ENCODE measurements at regions not wholly inside any gene's neighbourhood (a gene's known extent, or its start where the extent isn't known, plus 50 kb on each side); places are given as distances from the start of the nearest gene placed in this dataset.

- H3K36me3 ChIP-seq (ENCODE audit: insufficient read depth, low read length) = no peaks in the 10 kb centered on the region
- no peak overlapping the region for H3K9ac ChIP-seq (ENCODE audit: low read depth, low read length)
- no peaks in the 10 kb centered on the region for H4K20me1 ChIP-seq (ENCODE audit: insufficient read depth, low read length)
- no peak overlapping the region for H2AFZ ChIP-seq (ENCODE audit: low read depth, low read length)
- H3K9me3 ChIP-seq (ENCODE audit: insufficient read depth, low read length, severe bottlenecking) = no peaks in the 10 kb centered on the region
- no peak for ATAC-seq (ENCODE audit: insufficient read depth, low read depth)
- no peak for DNase-seq
- no peaks in the 10 kb centered on the region for H3K27me3 ChIP-seq (ENCODE audit: insufficient read depth, low read length, poor library complexity)
- H3K27ac ChIP-seq (ENCODE audit: low read length) = no peak overlapping the region
- no peak for TF ChIP-seq EZH2 (IDR thresholded peaks at IDR 0.05; ENCODE audit: borderline replicate concordance, low read depth, low read length, severe bottlenecking)
- no peak for TF ChIP-seq CTCF (IDR thresholded peaks at IDR 0.05; ENCODE audit: borderline replicate concordance, extremely low read depth, low read length, poor library complexity, severe bottlenecking)
- no peaks in the 10 kb centered on the region for H3K79me2 ChIP-seq (ENCODE audit: insufficient read depth, low read length)
- H3K4me2 ChIP-seq (ENCODE audit: insufficient read depth, low read length) = no peak overlapping the region
- H3K4me1 ChIP-seq (ENCODE audit: insufficient read depth, low read length) = no peaks in the 10 kb centered on the region
- H3K4me3 ChIP-seq (ENCODE audit: low read depth in 1 of 2, low read length in 2 of 2) = no peak overlapping the region
Measured at GRCh38 chr10:80769700-80770160, 232.0 kb downstream of the SH2D4B start.

DNA sequence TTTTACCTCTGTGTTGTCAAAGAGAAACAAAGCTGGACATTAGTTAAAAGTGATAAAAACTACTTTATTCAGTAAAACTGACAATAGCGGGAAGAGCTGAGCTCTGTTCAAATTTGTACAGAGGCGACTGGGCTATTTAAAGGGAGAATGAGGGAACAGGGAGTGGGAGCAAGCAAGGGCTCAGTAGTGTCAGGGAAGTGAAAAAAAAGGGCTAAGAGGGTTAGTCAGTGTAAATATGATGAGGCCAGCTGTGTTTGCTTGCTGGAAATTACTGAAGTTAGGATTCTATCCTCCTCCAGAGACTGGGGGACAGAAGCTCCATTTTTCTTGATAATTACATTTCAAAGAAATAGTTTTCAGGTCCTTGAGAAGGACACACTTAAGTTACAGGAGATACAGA, 232.5 kb downstream of the SH2D4B start:
- Histone ChIP-seq H2AFZ (ENCODE audit: low read depth, low read length) (no peak overlapping the region), H3K36me3 (ENCODE audit: insufficient read depth, low read length) (no peaks in the 10 kb centered on the region), H3K27ac (ENCODE audit: low read length) (no peak overlapping the region), H3K4me1 (ENCODE audit: insufficient read depth, low read length) (no peaks in the 10 kb centered on the region), H3K27me3 (ENCODE audit: insufficient read depth, low read length, poor library complexity) (no peaks in the 10 kb centered on the region), H3K9ac (ENCODE audit: low read depth, low read length) (no peak overlapping the region), H3K9me3 (ENCODE audit: insufficient read depth, low read length, severe bottlenecking) (no peaks in the 10 kb centered on the region), H4K20me1 (ENCODE audit: insufficient read depth, low read length) (no peaks in the 10 kb centered on the region), H3K4me2 (ENCODE audit: insufficient read depth, low read length) (no peak overlapping the region), H3K4me3 (ENCODE audit: low read depth in 1 of 2, low read length in 2 of 2) (no peak overlapping the region), H3K79me2 (ENCODE audit: insufficient read depth, low read length) (no peaks in the 10 kb centered on the region)
- no peak for DNase-seq
- TF ChIP-seq CTCF (IDR thresholded peaks at IDR 0.05; ENCODE audit: borderline replicate concordance, extremely low read depth, low read length, poor library complexity, severe bottlenecking) (no peak), EZH2 (IDR thresholded peaks at IDR 0.05; ENCODE audit: borderline replicate concordance, low read depth, low read length, severe bottlenecking) (no peak)
- ATAC-seq (ENCODE audit: insufficient read depth, low read depth) = no peak

DNA sequence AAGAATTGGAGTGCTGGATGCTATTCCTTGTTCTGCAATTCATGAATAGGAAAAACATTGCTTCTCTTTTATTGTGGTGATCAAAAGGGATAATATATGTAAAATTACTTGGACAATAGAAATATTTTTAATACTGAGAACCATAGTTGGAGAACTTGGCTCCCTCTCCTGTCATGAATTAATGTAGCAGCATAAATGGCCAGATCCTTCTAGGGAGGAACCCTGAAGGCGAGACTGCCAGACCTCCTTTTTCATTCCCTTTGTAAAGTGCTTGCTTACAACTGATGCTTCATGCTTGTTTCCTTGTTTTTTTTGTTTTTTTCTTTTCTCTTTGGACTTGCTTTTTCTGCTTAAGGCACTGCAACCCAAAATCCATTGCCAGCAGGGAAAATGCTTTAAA, 233.6 kb downstream of the SH2D4B start:
- H3K4me3 ChIP-seq (ENCODE audit: low read depth in 1 of 2, low read length in 2 of 2) = no peak overlapping the region
- no peak overlapping the region for H3K4me2 ChIP-seq (ENCODE audit: insufficient read depth, low read length)
- no peaks in the 10 kb centered on the region for H3K27me3 ChIP-seq (ENCODE audit: insufficient read depth, low read length, poor library complexity)
- DNase-seq (no peak), ATAC-seq (ENCODE audit: insufficient read depth, low read depth) (no peak)
- H3K36me3 ChIP-seq (ENCODE audit: insufficient read depth, low read length) = no peaks in the 10 kb centered on the region
- H3K4me1 ChIP-seq (ENCODE audit: insufficient read depth, low read length) = no peaks in the 10 kb centered on the region
- H4K20me1 ChIP-seq (ENCODE audit: insufficient read depth, low read length) = no peaks in the 10 kb centered on the region
- H3K9ac ChIP-seq (ENCODE audit: low read depth, low read length) = no peak overlapping the region
- no peaks in the 10 kb centered on the region for H3K79me2 ChIP-seq (ENCODE audit: insufficient read depth, low read length)
- TF ChIP-seq CTCF (IDR thresholded peaks at IDR 0.05; ENCODE audit: borderline replicate concordance, extremely low read depth, low read length, poor library complexity, severe bottlenecking) = no peak
- TF ChIP-seq EZH2 (IDR thresholded peaks at IDR 0.05; ENCODE audit: borderline replicate concordance, low read depth, low read length, severe bottlenecking) = no peak
- no peak overlapping the region for H2AFZ ChIP-seq (ENCODE audit: low read depth, low read length)
- no peaks in the 10 kb centered on the region for H3K9me3 ChIP-seq (ENCODE audit: insufficient read depth, low read length, severe bottlenecking)
- H3K27ac ChIP-seq (ENCODE audit: low read length) = no peak overlapping the region
